Chondrocyte (in vitro differentiated cells): ENCODE measurements at regions not wholly inside any gene's neighbourhood (a gene's known extent, or its start where the extent isn't known, plus 50 kb on each side); places are given as distances from the start of the nearest gene placed in this dataset.

Source experiments
- DNase-seq: peaks from one replicate; pipeline ENCODE4 v3.0.0; 2021; ENCODE audit warnings: mixed read lengths, low spot score
- H3K27ac Mint-ChIP-seq: one replicate; pipeline ENCODE4 v1.8.0; 2021; ENCODE audit warnings: mild to moderate bottlenecking, moderate library complexity, mixed read lengths; ENCODE audit not compliant: unreplicated experiment
- H3K27me3 Mint-ChIP-seq: 2 replicates; pipeline ENCODE4 v1.8.0; 2021; ENCODE audit warnings: low read depth, mixed read lengths
- H3K36me3 Mint-ChIP-seq: 2 replicates; pipeline ENCODE4 v1.8.0; 2021; ENCODE audit warnings: low read depth, mixed read lengths
- H3K4me1 Mint-ChIP-seq: 2 replicates; pipeline ENCODE4 v1.8.0; 2021; ENCODE audit warnings: low read depth, mild to moderate bottlenecking, mixed read lengths
- H3K4me3 Mint-ChIP-seq: one replicate; pipeline ENCODE4 v1.8.0; 2021; ENCODE audit warnings: mild to moderate bottlenecking, moderate library complexity, mixed read lengths; ENCODE audit not compliant: unreplicated experiment
- H3K9me3 Mint-ChIP-seq: 2 replicates; pipeline ENCODE4 v1.8.0; 2021; ENCODE audit warnings: low read depth, mixed read lengths
- CTCF ChIP-seq: fragments of 200-600 bp; sonication (generic); IDR thresholded peaks from 2 replicates; pipeline ENCODE4 v1.5.0; 2021; ENCODE audit warnings: antibody characterized with exemption, mild to moderate bottlenecking, moderate library complexity

GRCh38 chr21:18989953-18990495 lies 586.4 kb upstream of the TMPRSS15 start:
- H3K4me3 Mint-ChIP-seq, result no peak overlapping the region
- TF ChIP-seq CTCF, result no peak
- H3K9me3 Mint-ChIP-seq, result peaks cover 14% of the 10 kb centered on the region
- H3K27me3 Mint-ChIP-seq, result peaks cover 2% of the 10 kb centered on the region
- peaks cover 13% of the 10 kb centered on the region for H3K4me1 Mint-ChIP-seq
- H3K27ac Mint-ChIP-seq, result no peak overlapping the region
- no peak for DNase-seq
- H3K36me3 Mint-ChIP-seq, result no peaks in the 10 kb centered on the region

GRCh38 chr21:18991846-18992245 lies 588.3 kb upstream of the TMPRSS15 start:
- Mint-ChIP-seq H3K36me3 (no peaks in the 10 kb centered on the region), H3K27ac (no peak overlapping the region), H3K4me1 (peaks cover 4% of the 10 kb centered on the region), H3K27me3 (peaks cover 2% of the 10 kb centered on the region), H3K9me3 (peaks cover 8% of the 10 kb centered on the region), H3K4me3 (no peak overlapping the region)
- no peak for DNase-seq
- TF ChIP-seq CTCF, result no peak

GRCh38 chr21:19010251-19010650 lies 606.7 kb upstream of the TMPRSS15 start:
- Mint-ChIP-seq H3K4me3 (no peak overlapping the region), H3K27me3 (no peaks in the 10 kb centered on the region), H3K27ac (no peak overlapping the region), H3K9me3 (peaks cover 4% of the 10 kb centered on the region), H3K4me1 (no peaks in the 10 kb centered on the region), H3K36me3 (no peaks in the 10 kb centered on the region)
- TF ChIP-seq CTCF, result no peak
- DNase-seq, result no peak

GRCh38 chr21:19010996-19011395 lies 607.4 kb upstream of the TMPRSS15 start:
- H3K36me3 Mint-ChIP-seq, result no peaks in the 10 kb centered on the region
- peaks cover 4% of the 10 kb centered on the region for H3K9me3 Mint-ChIP-seq
- H3K27me3 Mint-ChIP-seq, result no peaks in the 10 kb centered on the region
- DNase-seq, result no peak
- H3K4me1 Mint-ChIP-seq, result no peaks in the 10 kb centered on the region
- TF ChIP-seq CTCF, result no peak
- H3K4me3 Mint-ChIP-seq, result no peak overlapping the region
- H3K27ac Mint-ChIP-seq, result no peak overlapping the region

GRCh38 chr21:19011451-19011850 lies 607.9 kb upstream of the TMPRSS15 start:
- no peak for TF ChIP-seq CTCF
- no peak for DNase-seq
- H3K27ac Mint-ChIP-seq, result no peak overlapping the region
- H3K4me1 Mint-ChIP-seq, result no peaks in the 10 kb centered on the region
- no peaks in the 10 kb centered on the region for H3K36me3 Mint-ChIP-seq
- peaks cover 4% of the 10 kb centered on the region for H3K9me3 Mint-ChIP-seq
- no peaks in the 10 kb centered on the region for H3K27me3 Mint-ChIP-seq
- no peak overlapping the region for H3K4me3 Mint-ChIP-seq
